KMS-11 (cell line): ENCODE measurements at regions not wholly inside any gene's neighbourhood (a gene's known extent, or its start where the extent isn't known, plus 50 kb on each side); places are given as distances from the start of the nearest gene placed in this dataset.

Source experiments
- H2AFZ ChIP-seq: fragments of 200-600 bp; sonication (generic); 2 replicates; pipeline ENCODE4 v1.6.1; 2016; ENCODE audit warnings: antibody characterized with exemption, mixed run types, low read depth
- H3K27ac ChIP-seq: fragments of 200-600 bp; sonication (generic); 2 replicates; pipeline ENCODE4 v1.6.1; 2016; ENCODE audit warnings: mild to moderate bottlenecking, mixed run types
- H3K27me3 ChIP-seq: fragments of 200-600 bp; sonication (generic); 2 replicates; pipeline ENCODE4 v1.6.1; 2017; ENCODE audit warnings: mild to moderate bottlenecking, low read depth, mixed run types, moderate library complexity; ENCODE audit not compliant: insufficient read depth
- H3K36me3 ChIP-seq: fragments of 200-600 bp; sonication (generic); 2 replicates; pipeline ENCODE4 v1.6.1; 2017; ENCODE audit warnings: mild to moderate bottlenecking, mixed run types; ENCODE audit not compliant: insufficient read depth
- H3K4me1 ChIP-seq: fragments of 200-600 bp; sonication (generic); 2 replicates; pipeline ENCODE4 v1.6.1; 2016; ENCODE audit warnings: mild to moderate bottlenecking, low read depth, mixed run types; ENCODE audit not compliant: poor library complexity, severe bottlenecking
- H3K4me2 ChIP-seq: fragments of 200-600 bp; sonication (generic); 2 replicates; pipeline ENCODE4 v1.7.0; 2016; ENCODE audit warnings: mild to moderate bottlenecking, mixed run types
- H3K4me3 ChIP-seq: fragments of 200-600 bp; sonication (generic); IDR thresholded peaks from 2 replicates; pipeline ENCODE4 v1.6.1; 2017; ENCODE audit warnings: low read depth, low read length, mixed read lengths; ENCODE audit not compliant: insufficient read depth
- H3K79me2 ChIP-seq: fragments of 200-600 bp; sonication (generic); 2 replicates; pipeline ENCODE4 v1.6.1; 2016; ENCODE audit warnings: low read depth, mixed run types; ENCODE audit not compliant: insufficient read depth
- H3K9ac ChIP-seq: fragments of 200-600 bp; sonication (generic); 2 replicates; pipeline ENCODE4 v1.6.1; 2016; ENCODE audit warnings: mild to moderate bottlenecking, mixed run types
- H4K20me1 ChIP-seq: fragments of 200-600 bp; sonication (generic); 2 replicates; pipeline ENCODE4 v1.6.1; 2016; ENCODE audit warnings: mild to moderate bottlenecking, mixed run types; ENCODE audit not compliant: insufficient read depth
- TF ChIP-seq, protein P1 (sequence below): fragments of 200-600 bp; sonication (generic); conservative IDR thresholded peaks from 2 replicates; pipeline ENCODE4 v1.6.1; 2017; ENCODE audit warnings: low read depth, mild to moderate bottlenecking, antibody characterized with exemption, low read length, moderate library complexity, mixed read lengths

GRCh38 chr11:42239188-42239587, 779.7 kb upstream of the LRRC4C start:
- no peak overlapping the region for H3K27ac ChIP-seq
- no peak overlapping the region for H2AFZ ChIP-seq
- H3K9ac ChIP-seq, result no peak overlapping the region
- no peak overlapping the region for H3K4me3 ChIP-seq
- no peaks in the 10 kb centered on the region for H3K4me1 ChIP-seq
- H4K20me1 ChIP-seq, result no peaks in the 10 kb centered on the region
- H3K27me3 ChIP-seq, result no peaks in the 10 kb centered on the region
- no peaks in the 10 kb centered on the region for H3K36me3 ChIP-seq
- H3K4me2 ChIP-seq, result no peak overlapping the region
- no peaks in the 10 kb centered on the region for H3K79me2 ChIP-seq
- TF ChIP-seq, protein P1, sequence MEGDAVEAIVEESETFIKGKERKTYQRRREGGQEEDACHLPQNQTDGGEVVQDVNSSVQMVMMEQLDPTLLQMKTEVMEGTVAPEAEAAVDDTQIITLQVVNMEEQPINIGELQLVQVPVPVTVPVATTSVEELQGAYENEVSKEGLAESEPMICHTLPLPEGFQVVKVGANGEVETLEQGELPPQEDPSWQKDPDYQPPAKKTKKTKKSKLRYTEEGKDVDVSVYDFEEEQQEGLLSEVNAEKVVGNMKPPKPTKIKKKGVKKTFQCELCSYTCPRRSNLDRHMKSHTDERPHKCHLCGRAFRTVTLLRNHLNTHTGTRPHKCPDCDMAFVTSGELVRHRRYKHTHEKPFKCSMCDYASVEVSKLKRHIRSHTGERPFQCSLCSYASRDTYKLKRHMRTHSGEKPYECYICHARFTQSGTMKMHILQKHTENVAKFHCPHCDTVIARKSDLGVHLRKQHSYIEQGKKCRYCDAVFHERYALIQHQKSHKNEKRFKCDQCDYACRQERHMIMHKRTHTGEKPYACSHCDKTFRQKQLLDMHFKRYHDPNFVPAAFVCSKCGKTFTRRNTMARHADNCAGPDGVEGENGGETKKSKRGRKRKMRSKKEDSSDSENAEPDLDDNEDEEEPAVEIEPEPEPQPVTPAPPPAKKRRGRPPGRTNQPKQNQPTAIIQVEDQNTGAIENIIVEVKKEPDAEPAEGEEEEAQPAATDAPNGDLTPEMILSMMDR, result no peak

- Histone ChIP-seq H3K4me2 (no peak overlapping the region), H3K4me3 (no peak overlapping the region), H3K27ac (no peak overlapping the region), H3K36me3 (no peaks in the 10 kb centered on the region), H3K79me2 (no peaks in the 10 kb centered on the region), H3K27me3 (no peaks in the 10 kb centered on the region), H2AFZ (no peak overlapping the region), H3K4me1 (no peaks in the 10 kb centered on the region), H3K9ac (no peak overlapping the region), H4K20me1 (no peaks in the 10 kb centered on the region)
- TF ChIP-seq, protein P1, result no peak
These were observed 783.9 kb upstream of the LRRC4C start for GRCh38 chr11:42243385-42243784.

DNA sequence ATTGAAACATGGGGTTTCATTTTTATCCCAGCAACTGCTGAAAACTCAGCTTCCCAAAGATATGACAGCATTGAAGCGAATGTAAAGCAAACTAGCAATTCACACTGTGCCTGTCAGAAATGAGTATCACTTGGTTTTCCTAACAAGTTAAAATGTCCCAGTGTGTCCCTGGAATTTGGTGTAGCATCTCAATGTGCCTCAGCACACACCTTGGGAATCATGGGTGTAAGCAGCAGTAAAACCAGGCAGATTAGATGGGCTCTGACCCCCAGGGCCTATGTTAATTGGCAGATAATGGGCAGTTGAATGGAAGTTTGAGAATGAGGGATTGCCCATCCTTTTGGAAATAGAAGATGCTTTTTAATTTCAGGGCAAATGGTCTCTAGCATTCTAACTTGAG, 784.9 kb upstream of the LRRC4C start:
- Histone ChIP-seq H3K4me3 (no peak overlapping the region), H3K79me2 (no peaks in the 10 kb centered on the region), H3K27ac (no peak overlapping the region), H3K4me2 (no peak overlapping the region), H4K20me1 (no peaks in the 10 kb centered on the region), H2AFZ (no peak overlapping the region), H3K27me3 (no peaks in the 10 kb centered on the region), H3K36me3 (no peaks in the 10 kb centered on the region), H3K4me1 (no peaks in the 10 kb centered on the region), H3K9ac (no peak overlapping the region)
- TF ChIP-seq, protein P1, result no peak

- H3K27me3 ChIP-seq, result no peaks in the 10 kb centered on the region
- H3K9ac ChIP-seq, result no peak overlapping the region
- no peaks in the 10 kb centered on the region for H3K36me3 ChIP-seq
- H3K4me3 ChIP-seq, result no peak overlapping the region
- no peak overlapping the region for H3K27ac ChIP-seq
- H3K4me2 ChIP-seq, result no peak overlapping the region
- no peaks in the 10 kb centered on the region for H3K4me1 ChIP-seq
- TF ChIP-seq, protein P1, result no peak
- no peaks in the 10 kb centered on the region for H4K20me1 ChIP-seq
- no peak overlapping the region for H2AFZ ChIP-seq
- H3K79me2 ChIP-seq, result no peaks in the 10 kb centered on the region
These were observed 789.9 kb upstream of the LRRC4C start for GRCh38 chr11:42249401-42249800.

- no peaks in the 10 kb centered on the region for H4K20me1 ChIP-seq
- H3K4me3 ChIP-seq, result no peak overlapping the region
- no peak overlapping the region for H3K9ac ChIP-seq
- H3K4me1 ChIP-seq, result no peaks in the 10 kb centered on the region
- no peaks in the 10 kb centered on the region for H3K36me3 ChIP-seq
- no peaks in the 10 kb centered on the region for H3K79me2 ChIP-seq
- TF ChIP-seq, protein P1, result no peak
- H3K27me3 ChIP-seq, result no peaks in the 10 kb centered on the region
- no peak overlapping the region for H2AFZ ChIP-seq
- no peak overlapping the region for H3K4me2 ChIP-seq
- no peak overlapping the region for H3K27ac ChIP-seq
These were observed 790.5 kb upstream of the LRRC4C start for GRCh38 chr11:42249956-42250355.
